ENCODE measurements at regions not wholly inside any gene's neighbourhood (a gene's known extent, or its start where the extent isn't known, plus 50 kb on each side); places are given as distances from the start of the nearest gene placed in this dataset.
"Not testable (repeated sequence)": the region's sequence is repeated elsewhere in the genome, so short reads cannot be mapped to it uniquely, and the experiment has no call there.

DNA sequence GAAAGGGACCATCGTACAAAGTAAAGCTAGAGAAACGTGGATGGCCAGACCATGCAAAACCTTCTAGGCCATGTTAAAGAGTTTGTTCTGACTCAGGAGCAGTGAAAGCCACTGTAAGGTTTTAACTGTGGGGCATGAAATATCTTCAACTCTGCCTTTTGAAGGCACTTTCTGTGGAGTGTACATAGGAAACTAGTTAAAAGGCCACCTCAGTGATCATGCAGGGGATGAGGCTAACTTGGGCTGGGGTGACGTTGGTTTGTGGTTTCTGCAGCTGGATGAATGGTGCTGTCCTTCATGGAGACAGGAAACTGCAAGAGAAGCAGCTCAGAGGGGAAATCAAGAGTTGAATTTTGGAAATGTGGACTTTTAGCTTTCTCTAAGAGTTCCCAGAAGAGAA, 190.7 kb downstream of the CDCA7 start:
- DNase-seq = no peak

- no peak for DNase-seq
Measured at GRCh38 chr2:173547499-173547898, 192.8 kb downstream of the CDCA7 start.

- no peak for DNase-seq
Measured at GRCh38 chr2:173550143-173550542, 195.5 kb downstream of the CDCA7 start.

GRCh38 chr2:173552531-173552930, 197.9 kb downstream of the CDCA7 start:
- no peak for DNase-seq

DNA sequence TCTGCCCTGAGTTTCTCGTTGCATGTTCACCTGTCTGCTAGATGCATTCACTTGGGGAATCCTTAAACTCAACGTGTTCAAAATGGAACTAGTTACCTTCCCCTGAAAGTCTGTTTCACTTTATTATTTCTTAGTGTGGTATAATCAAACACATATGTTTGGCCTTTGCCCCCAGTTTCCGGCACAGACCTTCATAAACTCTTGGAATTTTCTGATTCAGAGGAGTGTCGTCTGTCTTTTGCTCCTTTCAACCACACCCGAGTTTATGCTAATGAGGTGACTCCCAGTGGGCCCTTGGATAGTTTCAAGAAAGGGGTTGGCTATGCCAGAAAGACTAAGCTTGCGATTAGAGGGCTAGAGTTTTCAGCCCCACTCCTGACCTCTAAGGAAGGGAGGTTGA, 198.9 kb downstream of the CDCA7 start:
- DNase-seq = no peak

DNA sequence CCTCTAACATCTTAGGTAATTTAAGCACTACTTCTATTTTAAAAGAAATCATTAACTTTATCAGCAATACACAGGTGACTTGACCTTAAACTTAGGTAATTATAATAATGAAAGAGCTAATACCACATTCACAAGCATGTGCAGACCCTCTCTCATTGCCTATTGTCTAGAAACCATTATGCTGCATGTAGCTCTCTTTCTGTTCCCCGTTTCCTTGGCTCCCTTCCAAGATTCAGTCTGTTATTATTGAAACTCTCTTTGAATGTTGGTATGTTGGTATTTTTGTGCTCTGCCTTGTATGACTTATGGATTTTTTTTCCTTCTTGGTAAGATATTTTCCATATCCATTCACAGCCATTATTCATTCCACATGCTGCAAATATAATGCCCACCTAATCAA, 201.2 kb downstream of the CDCA7 start:
- DNase-seq = no peak

DNA sequence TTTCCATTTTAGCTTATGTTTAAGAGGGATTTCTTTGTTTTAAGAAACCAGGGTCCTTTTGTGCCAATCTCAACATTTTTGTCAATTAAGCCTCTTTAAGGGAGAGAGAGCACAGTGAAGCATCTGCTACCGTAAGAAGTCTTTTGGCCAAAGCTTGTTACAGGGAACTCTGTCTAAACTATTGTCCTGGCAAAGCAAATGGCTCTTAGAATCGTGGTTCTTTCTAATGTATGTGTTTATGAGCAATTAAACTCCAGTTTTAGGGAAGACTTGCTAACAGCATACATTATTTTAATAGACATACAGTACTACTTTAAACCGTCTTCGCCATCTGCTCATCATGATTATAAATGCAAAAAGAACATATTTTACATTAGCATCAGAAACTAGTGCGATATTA, 202.1 kb downstream of the CDCA7 start:
- DNase-seq = no peak

- no peak for DNase-seq
Measured at GRCh38 chr2:173557497-173557896, 202.8 kb downstream of the CDCA7 start.

- DNase-seq = no peak
Measured at GRCh38 chr2:173567493-173567892, 212.8 kb downstream of the CDCA7 start.

- no peak for DNase-seq
Measured at GRCh38 chr2:173568054-173568453, 213.4 kb downstream of the CDCA7 start.

DNA sequence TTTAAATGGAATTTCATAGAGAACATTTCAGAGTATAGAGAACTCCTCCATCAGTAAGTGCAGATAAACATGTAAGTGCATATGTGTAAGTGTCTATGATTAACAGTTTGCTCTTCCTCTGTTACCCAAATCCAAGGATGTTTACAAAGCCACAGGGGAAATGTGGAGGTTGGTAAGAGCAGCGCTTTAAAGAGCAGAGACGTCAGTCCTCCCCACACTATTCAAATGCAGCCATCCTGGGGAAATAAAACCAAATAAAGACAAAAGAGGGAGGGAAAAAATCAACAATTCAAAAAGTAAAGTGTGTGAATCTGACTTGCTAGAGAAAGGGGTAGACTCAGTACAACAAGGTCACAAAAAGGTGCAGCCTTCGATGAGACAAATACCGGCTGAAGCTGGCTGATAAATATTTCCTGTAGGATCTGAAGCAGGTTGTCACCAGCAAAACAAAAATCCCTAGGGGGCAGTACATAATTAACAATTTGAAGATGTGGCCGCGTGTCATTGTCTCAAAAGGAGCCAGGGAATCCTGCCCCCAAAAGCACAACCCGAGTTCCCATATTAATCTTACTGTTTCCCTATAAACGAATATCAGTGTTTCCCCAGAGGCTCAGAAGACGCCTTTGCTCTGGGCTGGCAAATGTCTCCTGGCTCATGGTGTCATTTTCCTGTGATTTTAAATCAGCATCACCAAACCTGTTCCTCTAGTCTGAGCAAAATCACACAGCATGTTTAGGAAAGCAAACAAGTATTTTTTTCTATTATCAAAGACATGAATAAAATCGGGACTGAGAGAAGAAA, 216.5 kb downstream of the CDCA7 start:
- DNase-seq = no peak

DNA sequence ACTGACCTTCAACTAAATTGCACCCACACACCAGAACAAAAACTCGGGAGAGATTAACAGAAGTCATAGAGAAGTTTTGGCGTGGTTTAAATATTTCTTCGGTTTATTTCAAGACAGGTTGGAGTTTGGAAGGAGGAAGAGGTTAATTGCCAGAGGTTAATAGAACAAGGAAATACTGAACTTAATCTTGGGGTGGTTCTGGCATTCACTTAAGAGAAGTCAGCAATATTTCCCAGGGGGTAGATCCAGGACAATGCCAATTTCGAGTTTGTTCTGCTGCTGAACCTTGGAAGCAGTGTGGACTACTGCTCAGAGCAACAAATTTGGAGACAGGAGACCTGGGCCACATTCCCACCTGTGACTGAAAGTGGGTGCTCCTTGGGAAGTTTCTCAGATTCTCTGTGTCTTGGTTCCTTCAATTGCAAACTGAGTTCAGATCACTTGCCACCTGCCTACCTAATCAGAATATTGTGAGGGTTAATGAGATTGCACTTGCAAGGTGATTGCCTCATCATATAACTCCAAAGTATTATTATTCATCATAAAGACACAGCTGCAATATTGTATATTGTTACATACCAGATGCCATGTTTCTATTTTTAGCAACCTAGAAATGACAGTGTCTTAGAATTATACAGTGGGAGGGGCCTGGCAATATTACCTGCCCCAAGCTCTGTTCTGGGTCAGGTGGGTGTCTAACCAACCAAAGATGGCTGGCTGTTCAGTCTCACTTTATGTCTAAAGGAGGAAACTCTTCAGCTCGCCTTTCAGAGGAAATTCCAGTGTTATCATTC, 217.4 kb downstream of the CDCA7 start:
- DNase-seq = no peak

- DNase-seq = no peak
Measured at GRCh38 chr2:173572848-173573247, 218.2 kb downstream of the CDCA7 start.

GRCh38 chr2:173573782-173574181, 219.1 kb downstream of the CDCA7 start:
- not testable (repeated sequence) for DNase-seq

DNA sequence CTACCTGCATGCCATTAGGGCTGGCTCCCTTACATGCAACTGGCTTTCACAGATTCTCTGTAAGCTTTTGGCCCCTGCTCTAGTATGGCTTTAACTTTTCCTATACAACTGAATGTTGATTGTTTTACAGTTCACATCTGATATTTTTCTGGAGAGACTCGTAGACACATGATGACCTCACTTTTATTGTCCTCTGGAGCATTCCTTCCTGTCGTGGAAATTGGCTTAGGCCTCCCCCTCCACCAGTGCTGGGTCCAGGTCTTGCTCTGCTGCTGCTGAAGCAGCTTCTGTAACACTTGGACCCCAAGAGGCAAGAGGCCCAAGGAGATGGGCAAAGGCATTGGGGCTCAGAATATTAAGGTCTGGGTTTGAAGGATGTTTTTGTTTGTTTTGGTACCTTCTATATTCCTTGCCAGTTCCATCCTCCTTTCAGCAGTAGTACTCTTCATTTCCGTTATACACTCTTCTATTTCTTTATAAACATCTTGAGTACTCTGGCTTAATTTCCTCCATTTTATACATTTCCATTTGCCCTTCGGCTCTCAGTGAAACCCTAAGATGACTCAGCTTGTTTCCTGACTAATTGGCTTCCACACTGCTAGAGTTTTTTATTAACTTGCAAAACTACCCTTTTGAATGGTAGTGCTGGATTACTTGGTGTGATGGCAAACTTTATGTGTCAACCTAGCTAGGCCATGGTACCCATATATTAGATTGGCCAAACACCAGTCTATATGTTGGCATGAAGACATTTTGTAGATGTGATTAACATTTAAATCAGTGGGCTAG, 219.8 kb downstream of the CDCA7 start:
- DNase-seq = no peak

- DNase-seq = no peak
Measured at GRCh38 chr2:173578404-173579107, 223.9 kb downstream of the CDCA7 start.

- no peak for DNase-seq
Measured at GRCh38 chr2:173580351-173580750, 225.7 kb downstream of the CDCA7 start.

DNA sequence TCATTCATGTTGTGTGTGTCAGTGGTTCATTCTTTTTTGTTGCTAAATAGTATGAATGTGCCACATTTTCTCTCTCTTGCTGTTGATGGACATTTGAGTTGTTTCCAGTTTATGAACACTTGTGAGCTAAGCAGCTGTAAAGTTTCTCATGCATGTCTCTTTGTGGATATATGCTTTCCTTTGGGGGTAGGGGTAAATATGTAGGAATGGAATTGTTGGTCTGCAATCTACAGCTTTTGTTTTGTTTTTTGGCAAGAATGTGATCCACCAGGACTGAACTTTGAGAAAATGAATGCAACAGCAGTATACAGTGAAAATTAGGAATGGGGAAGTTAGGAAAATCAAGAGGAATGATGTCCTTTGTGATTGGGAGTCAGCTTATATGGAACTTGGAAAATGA, 226.3 kb downstream of the CDCA7 start:
- DNase-seq = no peak

- no peak for DNase-seq
Measured at GRCh38 chr2:173583196-173583595, 228.5 kb downstream of the CDCA7 start.

GRCh38 chr2:173584000-173584399, 229.3 kb downstream of the CDCA7 start:
- no peak for DNase-seq

- no peak for DNase-seq
Measured at GRCh38 chr2:173584676-173585458, 230.2 kb downstream of the CDCA7 start.

Data from muscle of arm (tissue), 1 donor.